ENCODE measurements at regions not wholly inside any gene's neighbourhood (a gene's known extent, or its start where the extent isn't known, plus 50 kb on each side); places are given as distances from the start of the nearest gene placed in this dataset.

DNA sequence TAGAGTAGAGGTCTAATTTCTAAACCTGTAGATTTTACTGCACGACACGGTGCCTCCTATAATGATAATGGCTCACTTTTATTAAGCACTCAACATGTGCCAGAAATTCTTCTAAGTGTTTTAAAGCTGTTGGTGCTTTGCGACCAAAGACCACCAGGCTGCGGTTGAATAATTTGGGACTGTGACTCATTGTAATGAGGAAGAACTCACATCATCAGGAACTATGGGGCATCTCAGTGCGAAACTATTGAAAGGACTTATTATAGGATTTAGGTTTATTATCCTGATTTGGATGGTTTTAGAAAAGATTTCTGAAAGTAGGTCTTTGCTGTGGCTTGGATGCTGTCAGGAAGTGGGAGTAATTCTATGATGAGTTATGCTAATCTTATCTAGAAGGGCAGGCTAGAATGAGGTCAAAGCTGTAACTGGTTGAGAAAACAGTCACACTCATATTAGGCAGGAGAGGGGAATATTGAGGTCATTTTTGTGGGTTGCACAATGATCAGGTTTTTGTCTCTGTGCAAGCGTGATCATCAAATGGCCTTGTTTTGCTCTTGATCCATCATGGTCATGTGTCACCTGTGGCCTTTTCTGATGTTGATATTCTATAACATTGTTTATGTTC lies 266.8 kb downstream of the PCDH20 start:
- Histone ChIP-seq H2AFZ (ENCODE audit: insufficient read depth, low read depth, low read length, poor library complexity, severe bottlenecking) (no peak overlapping the region), H3K79me2 (ENCODE audit: insufficient read depth, low read length) (no peaks in the 10 kb centered on the region), H3K9ac (ENCODE audit: insufficient read depth, low read length, poor library complexity, severe bottlenecking) (no peak overlapping the region), H3K4me3 (replicated peaks in 1 of 3; ENCODE audit: low read depth in 2 of 3, low read length in 3 of 3) (no peak overlapping the region), H3K4me1 (ENCODE audit: control insufficient read depth in 1 of 2, insufficient read depth in 2 of 2, low read length in 2 of 2) (no peaks in the 10 kb centered on the region), H4K20me1 (ENCODE audit: insufficient read depth, low read length) (no peaks in the 10 kb centered on the region), H3K4me2 (replicated peaks; ENCODE audit: extremely low read depth, low read length, poor library complexity, severe bottlenecking) (no peak overlapping the region), H3K27me3 (ENCODE audit: control insufficient read depth in 2 of 2, insufficient read depth in 2 of 2, low read length in 2 of 2) (no peaks in the 10 kb centered on the region), H3K27ac (ENCODE audit: low read depth in 1 of 2, low read length in 2 of 2) (no peak overlapping the region), H3K9me3 (replicated peaks in 1 of 2; ENCODE audit: control insufficient read depth in 1 of 2, insufficient read depth in 1 of 2, low read length in 2 of 2) (peaks cover 23 to 26% of the 10 kb centered on the region in 2 donors), H3K36me3 (replicated peaks in 1 of 2; ENCODE audit: control insufficient read depth in 1 of 2, insufficient read depth in 2 of 2, low read length in 2 of 2) (no peaks in the 10 kb centered on the region)
- no peak overlapping the region for H3K27ac Mint-ChIP-seq
- H3K36me3 Mint-ChIP-seq: no peaks in the 10 kb centered on the region
- intact Hi-C loops (cut with micrococcal nuclease): no loop called here
- peaks cover 6 to 23% (median 9%) of the 10 kb centered on the region in 7 donors for H3K9me3 Mint-ChIP-seq
- DNase-seq: no peak
- peaks cover 0 to 1% (median 0%) of the 10 kb centered on the region in 3 donors for H3K27me3 Mint-ChIP-seq (ENCODE audit: low read depth in 3 of 3)
- TF ChIP-seq, protein P1, sequence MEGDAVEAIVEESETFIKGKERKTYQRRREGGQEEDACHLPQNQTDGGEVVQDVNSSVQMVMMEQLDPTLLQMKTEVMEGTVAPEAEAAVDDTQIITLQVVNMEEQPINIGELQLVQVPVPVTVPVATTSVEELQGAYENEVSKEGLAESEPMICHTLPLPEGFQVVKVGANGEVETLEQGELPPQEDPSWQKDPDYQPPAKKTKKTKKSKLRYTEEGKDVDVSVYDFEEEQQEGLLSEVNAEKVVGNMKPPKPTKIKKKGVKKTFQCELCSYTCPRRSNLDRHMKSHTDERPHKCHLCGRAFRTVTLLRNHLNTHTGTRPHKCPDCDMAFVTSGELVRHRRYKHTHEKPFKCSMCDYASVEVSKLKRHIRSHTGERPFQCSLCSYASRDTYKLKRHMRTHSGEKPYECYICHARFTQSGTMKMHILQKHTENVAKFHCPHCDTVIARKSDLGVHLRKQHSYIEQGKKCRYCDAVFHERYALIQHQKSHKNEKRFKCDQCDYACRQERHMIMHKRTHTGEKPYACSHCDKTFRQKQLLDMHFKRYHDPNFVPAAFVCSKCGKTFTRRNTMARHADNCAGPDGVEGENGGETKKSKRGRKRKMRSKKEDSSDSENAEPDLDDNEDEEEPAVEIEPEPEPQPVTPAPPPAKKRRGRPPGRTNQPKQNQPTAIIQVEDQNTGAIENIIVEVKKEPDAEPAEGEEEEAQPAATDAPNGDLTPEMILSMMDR (IDR thresholded peaks at IDR 0.05): no peak
- no peaks in the 10 kb centered on the region for H3K4me1 Mint-ChIP-seq
- 63% methylated on average over 3 of the region's 6 CpGs for WGBS (ENCODE audit: insufficient coverage)
- no peak overlapping the region for H3K4me3 Mint-ChIP-seq

- H3K4me2 ChIP-seq (replicated peaks; ENCODE audit: extremely low read depth, low read length, poor library complexity, severe bottlenecking): no peak overlapping the region
- H3K9ac ChIP-seq (ENCODE audit: insufficient read depth, low read length, poor library complexity, severe bottlenecking): no peak overlapping the region
- H3K9me3 ChIP-seq (replicated peaks in 1 of 2; ENCODE audit: control insufficient read depth in 1 of 2, insufficient read depth in 1 of 2, low read length in 2 of 2): peaks cover 23 to 27% of the 10 kb centered on the region in 2 donors
- H3K27me3 ChIP-seq (ENCODE audit: control insufficient read depth in 2 of 2, insufficient read depth in 2 of 2, low read length in 2 of 2): no peaks in the 10 kb centered on the region
- H3K27ac ChIP-seq (ENCODE audit: low read depth in 1 of 2, low read length in 2 of 2): no peak overlapping the region
- WGBS (ENCODE audit: insufficient coverage): 40% methylated on average over 1 of the region's 1 CpG
- H3K4me1 Mint-ChIP-seq: no peaks in the 10 kb centered on the region
- H2AFZ ChIP-seq (ENCODE audit: insufficient read depth, low read depth, low read length, poor library complexity, severe bottlenecking): no peak overlapping the region
- H3K4me1 ChIP-seq (ENCODE audit: control insufficient read depth in 1 of 2, insufficient read depth in 2 of 2, low read length in 2 of 2): no peaks in the 10 kb centered on the region
- H3K36me3 ChIP-seq (replicated peaks in 1 of 2; ENCODE audit: control insufficient read depth in 1 of 2, insufficient read depth in 2 of 2, low read length in 2 of 2): no peaks in the 10 kb centered on the region
- H3K4me3 Mint-ChIP-seq: no peak overlapping the region
- H3K9me3 Mint-ChIP-seq: peaks cover 6 to 23% (median 9%) of the 10 kb centered on the region in 7 donors
- no peak overlapping the region for H3K4me3 ChIP-seq (replicated peaks in 1 of 3; ENCODE audit: low read depth in 2 of 3, low read length in 3 of 3)
- H3K79me2 ChIP-seq (ENCODE audit: insufficient read depth, low read length): no peaks in the 10 kb centered on the region
- no peaks in the 10 kb centered on the region for H4K20me1 ChIP-seq (ENCODE audit: insufficient read depth, low read length)
- TF ChIP-seq, protein P1 (IDR thresholded peaks at IDR 0.05): no peak
- no peak overlapping the region for H3K27ac Mint-ChIP-seq
- no peak for DNase-seq
- no peaks in the 10 kb centered on the region for H3K36me3 Mint-ChIP-seq
- H3K27me3 Mint-ChIP-seq (ENCODE audit: low read depth in 3 of 3): peaks cover 0 to 1% (median 0%) of the 10 kb centered on the region in 3 donors
- intact Hi-C loops (cut with micrococcal nuclease): no loop called here
Measured at GRCh38 chr13:61148211-61148610, 267.4 kb downstream of the PCDH20 start.

All from CD14-positive monocyte (primary cell).